ENCODE measurements at regions not wholly inside any gene's neighbourhood (a gene's known extent, or its start where the extent isn't known, plus 50 kb on each side); places are given as distances from the start of the nearest gene placed in this dataset.

GRCh38 chr3:150213577-150213976 is 194.5 kb upstream of the TSC22D2 start (continued):
- TF ChIP-seq ZNF280B (CRISPR knock-in tag; IDR thresholded peaks at IDR 0.05), result no peak
- TF ChIP-seq NR3C1 (CRISPR knock-in tag; IDR thresholded peaks at IDR 0.05), result no peak
- no peak for TF ChIP-seq PATZ1 (CRISPR knock-in tag; IDR thresholded peaks at IDR 0.05; ENCODE audit: borderline replicate concordance)
- TF ChIP-seq RHOXF2B (CRISPR knock-in tag; conservative IDR thresholded peaks at IDR 0.05), result no peak
- TF ChIP-seq CEBPB (tag; IDR thresholded peaks at IDR 0.05), result peak; percentile 70
- no peak for TF ChIP-seq GTF2E2 (tag; IDR thresholded peaks at IDR 0.05)
- TF ChIP-seq HES1 (IDR thresholded peaks at IDR 0.05; ENCODE audit: low read depth), result no peak
- TF ChIP-seq HDAC8 (tag; IDR thresholded peaks at IDR 0.05), result no peak
- TF ChIP-seq CHD4 (IDR thresholded peaks at IDR 0.05; ENCODE audit: insufficient read depth, insufficient replicate concordance, low read depth, low read length, poor library complexity, severe bottlenecking), result no peak
- no peak for TF ChIP-seq CBFB (CRISPR knock-in tag; IDR thresholded peaks at IDR 0.05)
- TF ChIP-seq CEBPG (CRISPR knock-in tag; IDR thresholded peaks at IDR 0.05), result no peak
- peak in 1 of 2 experiments; percentile 57; a peak in 1 of 4 replicates for TF ChIP-seq CEBPG (tag; conservative IDR thresholded peaks at IDR 0.05 in 1 of 2, IDR thresholded peaks at IDR 0.05 in 1 of 2)
